B cell (primary cell): ENCODE measurements at regions not wholly inside any gene's neighbourhood (a gene's known extent, or its start where the extent isn't known, plus 50 kb on each side); places are given as distances from the start of the nearest gene placed in this dataset.

ENCODE experiments used
- ATAC-seq: fragments of 200-7000 bp; cut with Tn5 transposase; one replicate; pipeline ENCODE4 v1.10.0; 2021; ENCODE audit warnings: low read depth, mild to moderate bottlenecking, moderate number of reproducible peaks, moderate library complexity
- CTCF ChIA-PET: fragments of 350-600 bp; sonication (Branson Sonifier 250); formaldehyde crosslinking; loops from one replicate; lab custom pipeline; 2021; ENCODE audit warnings: antibody characterized with exemption, inconsistent platforms; lab: Charles Lee
- POLR2A ChIA-PET: fragments of 350-600 bp; sonication (Branson Sonifier 250); formaldehyde crosslinking; loops from one replicate; lab custom pipeline; 2021; ENCODE audit warnings: antibody characterized with exemption; lab: Charles Lee
- DNase-seq: peaks from one replicate; pipeline ENCODE4 v3.0.0; 2013
- H2AFZ ChIP-seq: 2 replicates; pipeline ENCODE4 v1.6.1; 2012; ENCODE audit warnings: mild to moderate bottlenecking, low read depth, low read length; ENCODE audit not compliant: insufficient read depth, poor library complexity, severe bottlenecking
- H3K27ac ChIP-seq, 2 donors: 1 replicate in 1 of 2; 2 replicates in 1 of 2; pipeline ENCODE4 v1.5.1; 2012 to 2013; ENCODE audit warnings: low read length in 2 of 2, mild to moderate bottlenecking in 2 of 2, moderate library complexity in 1 of 2
- H3K27me3 ChIP-seq, 4 experiments: fragments of 200-600 bp in 1 of 4; sonication (generic) in 1 of 4; replicated peaks in 1 of 4; 1 replicate in 2 of 4; 2 replicates in 2 of 4; pipeline versions ENCODE4 v1.6.1 to v1.7.0; 2013 to 2016; ENCODE audit warnings: low read length in 3 of 4, mild to moderate bottlenecking in 2 of 4, mixed read lengths in 1 of 4, moderate library complexity in 1 of 4; ENCODE audit not compliant: insufficient read depth in 4 of 4, control insufficient read depth in 3 of 4; ENCODE audit errors: control extremely low read depth in 1 of 4
- H3K36me3 ChIP-seq, 2 experiments: replicated peaks in 1 of 2; 1 replicate in 1 of 2; 2 replicates in 1 of 2; pipeline versions ENCODE4 v1.6.1 to v1.7.1; 2013; ENCODE audit warnings: low read length in 1 of 2; ENCODE audit not compliant: insufficient read depth in 2 of 2, control insufficient read depth in 1 of 2; ENCODE audit errors: control extremely low read depth in 1 of 2, extremely low read depth in 1 of 2
- H3K4me1 ChIP-seq, 2 donors: fragments of 200-600 bp in 1 of 2; sonication (generic) in 1 of 2; 1 replicate in 1 of 2; 2 replicates in 1 of 2; pipeline versions ENCODE4 v1.5.1 to v1.6.1; 2013 to 2017; ENCODE audit warnings: low read length in 2 of 2; ENCODE audit not compliant: control insufficient read depth in 2 of 2, insufficient read depth in 2 of 2
- H3K4me2 ChIP-seq: replicated peaks from 2 replicates; pipeline ENCODE3; 2012; ENCODE audit warnings: mild to moderate bottlenecking, low read depth, low read length; ENCODE audit not compliant: poor library complexity, severe bottlenecking
- H3K4me3 ChIP-seq, 5 experiments: fragments of 200-600 bp in 1 of 5; sonication (generic) in 1 of 5; 1 replicate in 3 of 5; 2 replicates in 2 of 5; pipeline versions ENCODE4 v1.5.1 to v1.7.0; 2011 to 2016; ENCODE audit warnings: low read length in 4 of 5, mild to moderate bottlenecking in 4 of 5, low read depth in 2 of 5, control low read depth in 1 of 5, moderate library complexity in 1 of 5; ENCODE audit not compliant: insufficient read depth in 1 of 5; ENCODE audit errors: control extremely low read depth in 1 of 5, extremely low read depth in 1 of 5
- H3K79me2 ChIP-seq: fragments of 200-600 bp; sonication (generic); one replicate; pipeline ENCODE4 v1.6.0; 2016; ENCODE audit warnings: low read length; ENCODE audit not compliant: control insufficient read depth, insufficient read depth
- H3K9ac ChIP-seq: fragments of 200-600 bp; sonication (generic); 2 replicates; pipeline ENCODE4 v1.6.1; 2017; ENCODE audit warnings: mild to moderate bottlenecking, low read length, moderate library complexity
- H3K9me3 ChIP-seq, 3 donors: one replicate each; pipeline versions ENCODE4 v1.6.1 to v1.7.1; 2013; ENCODE audit warnings: low read length in 2 of 3; ENCODE audit not compliant: control insufficient read depth in 2 of 3, insufficient read depth in 1 of 3; ENCODE audit errors: control extremely low read depth in 1 of 3
- H4K20me1 ChIP-seq: 2 replicates; pipeline ENCODE4 v1.6.0; 2012; ENCODE audit warnings: mild to moderate bottlenecking, low read length; ENCODE audit not compliant: insufficient read depth, control insufficient read depth, poor library complexity, severe bottlenecking
- H3K27ac Mint-ChIP-seq: one replicate; pipeline ENCODE4 v1.8.0; 2021; ENCODE audit warnings: mixed read lengths
- H3K27me3 Mint-ChIP-seq: one replicate; pipeline ENCODE4 v1.8.0; 2021; ENCODE audit warnings: mixed read lengths
- H3K4me1 Mint-ChIP-seq: one replicate; pipeline ENCODE4 v1.8.0; 2021; ENCODE audit warnings: mixed read lengths
- H3K4me3 Mint-ChIP-seq: one replicate; pipeline ENCODE4 v1.8.0; 2021; ENCODE audit warnings: mixed read lengths
- H3K9me3 Mint-ChIP-seq: one replicate; pipeline ENCODE4 v1.8.0; 2022; ENCODE audit warnings: mixed read lengths; ENCODE audit not compliant: insufficient read depth
- CTCF ChIP-seq: fragments of 200-600 bp; IDR thresholded peaks from one replicate; pipeline ENCODE4 v1.8.0; 2022; ENCODE audit warnings: antibody characterized with exemption, mild to moderate bottlenecking
- EZH2 ChIP-seq: IDR thresholded peaks from 2 replicates; pipeline ENCODE4 v1.6.1; 2012; ENCODE audit warnings: borderline replicate concordance, low read depth, mild to moderate bottlenecking, moderate library complexity, low read length; ENCODE audit not compliant: insufficient read depth, poor library complexity, severe bottlenecking
- WGBS: methylation state at CpG from one replicate; pipeline ENCODE4 v1.1.5; 2013; ENCODE audit warnings: missing lambda C conversion rate; ENCODE audit not compliant: insufficient coverage; 5-methylcytosine and 5-hydroxymethylcytosine counted together
- intact Hi-C: fragments of 100-400 bp; cut with micrococcal nuclease; formaldehyde crosslinking; loops from one replicate; pipeline ENCODE4 v1.10.0; 2022

DNA sequence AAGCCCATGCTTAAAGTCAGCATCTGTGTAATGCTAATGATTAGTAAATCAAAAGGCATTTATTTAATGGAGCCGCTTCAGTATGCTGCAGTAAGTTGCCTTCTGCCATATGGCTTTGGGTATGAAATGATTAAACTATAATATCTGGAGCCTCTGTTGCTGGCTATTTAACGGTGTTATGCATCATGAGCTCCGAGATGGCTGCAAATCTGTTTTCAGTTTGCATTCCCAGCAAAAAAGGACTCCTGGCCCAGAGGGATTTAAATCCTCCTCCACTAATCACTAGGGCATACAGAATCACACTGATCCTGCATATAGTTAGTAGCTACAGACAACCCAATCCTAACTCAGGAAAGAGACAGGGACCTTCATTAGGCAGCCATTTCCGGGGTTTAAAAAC, 171.5 kb upstream of the EEA1 start:
- ChIA-PET CTCF (interaction anchor here (0.9 to 1.4 kb wide), 2 partner anchors 36 to 319 kb away, joined by 3 to 6 read pairs; no protein-coding TSS in a partner anchor), POLR2A (no interaction called here)
- Mint-ChIP-seq H3K9me3 (no peaks in the 10 kb centered on the region), H3K4me3 (no peak overlapping the region), H3K4me1 (peaks cover 14% of the 10 kb centered on the region), H3K27ac (no peak overlapping the region), H3K27me3 (no peaks in the 10 kb centered on the region)
- no peaks in the 10 kb centered on the region for H3K27me3 ChIP-seq
- no peak overlapping the region for H3K4me3 ChIP-seq
- 100% methylated on average over 4 of the region's 4 CpGs for WGBS
- H3K4me2 ChIP-seq, result no peak overlapping the region
- H3K36me3 ChIP-seq, result no peaks in the 10 kb centered on the region
- ATAC-seq, result no peak
- H3K4me1 ChIP-seq, result peaks cover 6% of the 10 kb centered on the region in 2 donors
- no peak overlapping the region for H3K27ac ChIP-seq
- H3K79me2 ChIP-seq, result no peaks in the 10 kb centered on the region
- H2AFZ ChIP-seq, result no peak overlapping the region
- H3K9ac ChIP-seq, result no peak overlapping the region
- intact Hi-C loops, result no loop called here
- no peaks in the 10 kb centered on the region for H4K20me1 ChIP-seq
- no peak for DNase-seq
- H3K9me3 ChIP-seq, result no peaks in the 10 kb centered on the region
- TF ChIP-seq CTCF (no peak), EZH2 (no peak)

- H3K27ac ChIP-seq, result no peak overlapping the region
- H2AFZ ChIP-seq, result no peak overlapping the region
- CTCF ChIA-PET, result interaction anchor here (0.6 to 0.9 kb wide), 2 partner anchors 37 to 318 kb away, joined by 3 to 6 read pairs; no protein-coding TSS in a partner anchor
- H3K4me1 ChIP-seq, result peaks cover 6% of the 10 kb centered on the region in 2 donors
- H3K4me1 Mint-ChIP-seq, result peaks cover 14% of the 10 kb centered on the region
- no peaks in the 10 kb centered on the region for H4K20me1 ChIP-seq
- no peak overlapping the region for H3K4me2 ChIP-seq
- H3K9me3 ChIP-seq, result no peaks in the 10 kb centered on the region
- H3K4me3 Mint-ChIP-seq, result no peak overlapping the region
- no peaks in the 10 kb centered on the region for H3K9me3 Mint-ChIP-seq
- H3K27ac Mint-ChIP-seq, result no peak overlapping the region
- POLR2A ChIA-PET, result no interaction called here
- H3K27me3 Mint-ChIP-seq, result no peaks in the 10 kb centered on the region
- DNase-seq (no peak), ATAC-seq (no peak)
- H3K36me3 ChIP-seq, result no peaks in the 10 kb centered on the region
- H3K4me3 ChIP-seq, result no peak overlapping the region
- 100% methylated on average over 2 of the region's 4 CpGs for WGBS
- no peaks in the 10 kb centered on the region for H3K27me3 ChIP-seq
- intact Hi-C loops, result no loop called here
- TF ChIP-seq EZH2, result no peak
- TF ChIP-seq CTCF, result no peak
- no peak overlapping the region for H3K9ac ChIP-seq
- no peaks in the 10 kb centered on the region for H3K79me2 ChIP-seq
Measured at GRCh38 chr12:93101367-93101766, 172.3 kb upstream of the EEA1 start.
